Neural progenitor cell (in vitro differentiated cells): ENCODE measurements at regions not wholly inside any gene's neighbourhood (a gene's known extent, or its start where the extent isn't known, plus 50 kb on each side); places are given as distances from the start of the nearest gene placed in this dataset.

Experiments used
- CTCF ChIP-seq: fragments of 200-600 bp; sonication (generic); IDR thresholded peaks from 2 replicates; pipeline ENCODE4 v1.5.1; 2017; ENCODE audit warnings: antibody characterized with exemption, mild to moderate bottlenecking
- EZH2 ChIP-seq: fragments of 200-600 bp; sonication (generic); IDR thresholded peaks from 2 replicates; pipeline ENCODE4 v1.6.1; 2017; ENCODE audit warnings: antibody characterized with exemption, mild to moderate bottlenecking, moderate library complexity
- EZH2phosphoT487 ChIP-seq: fragments of 200-600 bp; sonication (generic); IDR thresholded peaks from 2 replicates; pipeline ENCODE4 v1.6.1; 2017; ENCODE audit warnings: antibody characterized with exemption

- TF ChIP-seq CTCF = no peak
- TF ChIP-seq EZH2 = no peak
- TF ChIP-seq EZH2phosphoT487 = no peak
Measured at GRCh38 chr5:39543335-39543734, 118.6 kb upstream of the DAB2 start.
